Fibroblast of lung (primary cell): ENCODE measurements at regions not wholly inside any gene's neighbourhood (a gene's known extent, or its start where the extent isn't known, plus 50 kb on each side); places are given as distances from the start of the nearest gene placed in this dataset.

Experiments
- DNase-seq, 2 donors: peaks; one replicate each; pipeline versions ENCODE4 v3.0.0 to v3.0.0-alpha.2; 2010; ENCODE audit warnings: low read depth in 2 of 2
- H2AFZ ChIP-seq: 2 replicates; pipeline ENCODE4 v1.5.1; 2012; ENCODE audit warnings: low read length, control low read depth, inconsistent platforms
- H3K27ac ChIP-seq: 2 replicates; pipeline ENCODE4 v1.5.1; 2011; ENCODE audit warnings: low read length, control low read depth; ENCODE audit not compliant: insufficient read depth
- H3K27me3 ChIP-seq: 2 replicates; pipeline ENCODE4 v1.5.1; 2011; ENCODE audit warnings: mild to moderate bottlenecking, low read length; ENCODE audit not compliant: control insufficient read depth, insufficient read depth
- H3K36me3 ChIP-seq: 2 replicates; pipeline ENCODE4 v1.5.1; 2011; ENCODE audit warnings: low read length; ENCODE audit not compliant: control insufficient read depth, insufficient read depth
- H3K4me1 ChIP-seq: 2 replicates; pipeline ENCODE4 v1.5.1; 2011; ENCODE audit warnings: low read length; ENCODE audit not compliant: control insufficient read depth, insufficient read depth; ENCODE audit errors: extremely low read depth
- H3K4me2 ChIP-seq: 2 replicates; pipeline ENCODE4 v1.5.1; 2011; ENCODE audit warnings: low read length, control low read depth; ENCODE audit not compliant: insufficient read depth; ENCODE audit errors: extremely low read depth
- H3K4me3 ChIP-seq, 4 experiments: fragments of 200-600 bp in 1 of 4; sonication (generic) in 1 of 4; replicated peaks in 1 of 4; 2 replicates each; pipeline ENCODE4 v1.5.1; 2011 to 2016; ENCODE audit warnings: low read length in 4 of 4, low read depth in 3 of 4, mild to moderate bottlenecking in 3 of 4, control low read depth in 2 of 4, inconsistent platforms in 1 of 4, mixed read lengths in 1 of 4; ENCODE audit not compliant: insufficient read depth in 1 of 4; ENCODE audit errors: control extremely low read depth in 1 of 4
- H3K79me2 ChIP-seq: 2 replicates; pipeline ENCODE4 v1.5.1; 2012; ENCODE audit warnings: mild to moderate bottlenecking, low read length, inconsistent platforms; ENCODE audit not compliant: control insufficient read depth, insufficient read depth
- H3K9ac ChIP-seq: 2 replicates; pipeline ENCODE4 v1.5.1; 2011; ENCODE audit warnings: mild to moderate bottlenecking, low read length, control low read depth; ENCODE audit not compliant: insufficient read depth
- H3K9me3 ChIP-seq: 2 replicates; pipeline ENCODE4 v1.5.1; 2012; ENCODE audit warnings: low read depth, low read length; ENCODE audit not compliant: control insufficient read depth, insufficient read depth
- H4K20me1 ChIP-seq: 2 replicates; pipeline ENCODE4 v1.5.1; 2011; ENCODE audit warnings: low read length; ENCODE audit not compliant: control insufficient read depth, insufficient read depth; ENCODE audit errors: extremely low read depth
- EZH2 ChIP-seq: IDR thresholded peaks from 2 replicates; pipeline ENCODE4 v1.5.1; 2012; ENCODE audit warnings: low read length, control low read depth, mild to moderate bottlenecking; ENCODE audit errors: missing control alignments
- TF ChIP-seq, protein P1 (sequence below), 2 donors: IDR thresholded peaks in 1 of 2; conservative IDR thresholded peaks in 1 of 2; 1 replicate in 1 of 2; 2 replicates in 1 of 2; pipeline ENCODE4 v1.5.1; 2011 to 2012; ENCODE audit warnings: low read length in 2 of 2, control low read depth in 1 of 2, inconsistent platforms in 1 of 2, low read depth in 1 of 2, mild to moderate bottlenecking in 1 of 2

DNA sequence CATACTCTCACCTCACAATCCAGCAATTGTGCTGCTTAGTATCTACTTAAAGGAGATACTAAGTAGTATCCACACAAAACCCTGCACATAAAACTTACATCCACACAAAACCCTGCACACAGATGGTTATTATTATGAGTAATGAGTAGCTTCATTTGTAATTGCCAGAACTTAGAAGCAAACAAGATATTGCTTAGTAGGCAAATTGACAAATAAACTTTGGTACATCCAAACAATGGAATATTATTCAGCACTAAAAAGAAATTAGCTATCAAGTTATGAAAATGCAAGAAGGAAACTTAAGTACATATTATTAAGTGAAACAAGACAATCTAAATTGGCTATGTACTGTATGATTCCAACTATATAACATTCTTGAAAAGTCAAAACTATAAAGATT, 80.6 kb downstream of the NPY2R start:
- H2AFZ ChIP-seq = no peak overlapping the region
- H4K20me1 ChIP-seq = no peaks in the 10 kb centered on the region
- H3K79me2 ChIP-seq = no peaks in the 10 kb centered on the region
- H3K9me3 ChIP-seq = no peaks in the 10 kb centered on the region
- H3K4me2 ChIP-seq = no peak overlapping the region
- H3K36me3 ChIP-seq = no peaks in the 10 kb centered on the region
- H3K4me1 ChIP-seq = no peaks in the 10 kb centered on the region
- no peak overlapping the region for H3K9ac ChIP-seq
- no peak overlapping the region for H3K4me3 ChIP-seq
- no peak for TF ChIP-seq EZH2
- TF ChIP-seq, protein P1, sequence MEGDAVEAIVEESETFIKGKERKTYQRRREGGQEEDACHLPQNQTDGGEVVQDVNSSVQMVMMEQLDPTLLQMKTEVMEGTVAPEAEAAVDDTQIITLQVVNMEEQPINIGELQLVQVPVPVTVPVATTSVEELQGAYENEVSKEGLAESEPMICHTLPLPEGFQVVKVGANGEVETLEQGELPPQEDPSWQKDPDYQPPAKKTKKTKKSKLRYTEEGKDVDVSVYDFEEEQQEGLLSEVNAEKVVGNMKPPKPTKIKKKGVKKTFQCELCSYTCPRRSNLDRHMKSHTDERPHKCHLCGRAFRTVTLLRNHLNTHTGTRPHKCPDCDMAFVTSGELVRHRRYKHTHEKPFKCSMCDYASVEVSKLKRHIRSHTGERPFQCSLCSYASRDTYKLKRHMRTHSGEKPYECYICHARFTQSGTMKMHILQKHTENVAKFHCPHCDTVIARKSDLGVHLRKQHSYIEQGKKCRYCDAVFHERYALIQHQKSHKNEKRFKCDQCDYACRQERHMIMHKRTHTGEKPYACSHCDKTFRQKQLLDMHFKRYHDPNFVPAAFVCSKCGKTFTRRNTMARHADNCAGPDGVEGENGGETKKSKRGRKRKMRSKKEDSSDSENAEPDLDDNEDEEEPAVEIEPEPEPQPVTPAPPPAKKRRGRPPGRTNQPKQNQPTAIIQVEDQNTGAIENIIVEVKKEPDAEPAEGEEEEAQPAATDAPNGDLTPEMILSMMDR (conservative IDR thresholded peaks at IDR 0.05 in 1 of 2, IDR thresholded peaks at IDR 0.05 in 1 of 2; ENCODE audit: low read depth in 1 of 2, low read length in 2 of 2) = no peak
- no peak overlapping the region for H3K27ac ChIP-seq
- H3K27me3 ChIP-seq = no peaks in the 10 kb centered on the region
- DNase-seq = no peak
